ENCODE measurements at regions not wholly inside any gene's neighbourhood (a gene's known extent, or its start where the extent isn't known, plus 50 kb on each side); places are given as distances from the start of the nearest gene placed in this dataset.

GRCh38 chr20:33918662-33919061 is 75.0 kb upstream of the RALY start:
- FAIRE-seq (no peak), DNase-seq (ENCODE audit: low spot score) (no peak), ATAC-seq (no peak)
- no peak overlapping the region for H3K4me3 ChIP-seq (replicated peaks in 1 of 3; ENCODE audit: insufficient read depth in 1 of 3, low read depth in 2 of 3, low read length in 3 of 3)
- no peaks in the 10 kb centered on the region for H4K20me1 ChIP-seq (ENCODE audit: insufficient read depth, low read length)
- H3K27me3 ChIP-seq (ENCODE audit: control insufficient read depth in 1 of 2, insufficient read depth in 2 of 2, low read length in 2 of 2), result peaks cover 0 to 4% of the 10 kb centered on the region in 2 experiments; a peak in 2 of 5 replicates
- H3K4me2 ChIP-seq (ENCODE audit: low read depth, low read length), result no peak overlapping the region
- ChIA-PET POLR2A (no interaction called here), CTCF (ENCODE audit: low intra/inter-chr PET ratio, low total read pairs) (no interaction called here)
- H3K9me3 ChIP-seq (ENCODE audit: low read length), result no peaks in the 10 kb centered on the region
- intact Hi-C loops (cut with micrococcal nuclease; ENCODE audit: unreplicated experiment) (no loop called here), in situ Hi-C loops (cut with HindIII; ENCODE audit: extremely low pct_ligation_motif_present, low pct_unique_long_range_greater_than_20kb) (no loop called here)
- no peak overlapping the region for H3K27ac ChIP-seq (ENCODE audit: extremely low read length, insufficient read depth, low read length)
- no peak overlapping the region for H2AFZ ChIP-seq (ENCODE audit: low read length)
- no peak overlapping the region for H3K9ac ChIP-seq (ENCODE audit: insufficient read depth, low read depth, low read length)
- H3K36me3 ChIP-seq (replicated peaks in 1 of 2; ENCODE audit: control insufficient read depth in 1 of 2, insufficient read depth in 2 of 2, low read length in 2 of 2), result no peaks in the 10 kb centered on the region
- no TSS peak for BruUV-seq (replicated peaks)
- WGBS (ENCODE audit: low lambda C conversion rate), result 64% methylated on average over 5 of the region's 5 CpGs
- TF ChIP-seq ZNF512 (CRISPR knock-in tag; IDR thresholded peaks at IDR 0.05) (no peak), ZNF33B (CRISPR knock-in tag; IDR thresholded peaks at IDR 0.05) (no peak)
- H3K79me2 ChIP-seq (ENCODE audit: insufficient read depth, low read length), result no peaks in the 10 kb centered on the region
- peaks cover 18% of the 10 kb centered on the region for H3K4me1 ChIP-seq (ENCODE audit: insufficient read depth, low read length)

GRCh38 chr20:33919653-33920052 is 74.1 kb upstream of the RALY start:
- peak overlapping the region; percentile 16; the same call in 1 of the 2 replicates for H3K4me2 ChIP-seq (ENCODE audit: low read depth, low read length)
- no peak overlapping the region for H3K4me3 ChIP-seq (replicated peaks in 1 of 3; ENCODE audit: insufficient read depth in 1 of 3, low read depth in 2 of 3, low read length in 3 of 3)
- no TSS peak for BruUV-seq (replicated peaks)
- ATAC-seq (no peak), FAIRE-seq (no peak), DNase-seq (ENCODE audit: low spot score) (no peak)
- H3K27me3 ChIP-seq (ENCODE audit: control insufficient read depth in 1 of 2, insufficient read depth in 2 of 2, low read length in 2 of 2), result peaks cover 0 to 10% of the 10 kb centered on the region in 2 experiments; a peak in 3 of 5 replicates
- no peaks in the 10 kb centered on the region for H3K79me2 ChIP-seq (ENCODE audit: insufficient read depth, low read length)
- H3K9me3 ChIP-seq (ENCODE audit: low read length), result no peaks in the 10 kb centered on the region
- H3K4me1 ChIP-seq (ENCODE audit: insufficient read depth, low read length), result peaks cover 18% of the 10 kb centered on the region
- H2AFZ ChIP-seq (ENCODE audit: low read length), result no peak overlapping the region
- ChIA-PET CTCF (ENCODE audit: low intra/inter-chr PET ratio, low total read pairs) (no interaction called here), POLR2A (no interaction called here)
- no peaks in the 10 kb centered on the region for H4K20me1 ChIP-seq (ENCODE audit: insufficient read depth, low read length)
- in situ Hi-C loops (cut with HindIII; ENCODE audit: extremely low pct_ligation_motif_present, low pct_unique_long_range_greater_than_20kb), result no loop called here
- intact Hi-C loops (cut with micrococcal nuclease; ENCODE audit: unreplicated experiment), result no loop called here
- H3K36me3 ChIP-seq (replicated peaks in 1 of 2; ENCODE audit: control insufficient read depth in 1 of 2, insufficient read depth in 2 of 2, low read length in 2 of 2), result no peaks in the 10 kb centered on the region
- H3K9ac ChIP-seq (ENCODE audit: insufficient read depth, low read depth, low read length), result no peak overlapping the region
- no peak overlapping the region for H3K27ac ChIP-seq (ENCODE audit: extremely low read length, insufficient read depth, low read length)
- WGBS (ENCODE audit: low lambda C conversion rate), result 20% methylated on average over 5 of the region's 5 CpGs
- TF ChIP-seq ZBTB42 (CRISPR knock-in tag; IDR thresholded peaks at IDR 0.05) (no peak), SRSF9 (IDR thresholded peaks at IDR 0.05; ENCODE audit: borderline replicate concordance, insufficient read depth, low read depth, low read length, poor library complexity, severe bottlenecking) (no peak), GABPB1 (CRISPR knock-in tag; IDR thresholded peaks at IDR 0.05) (0 out of 2 replicates have a peak, but pooled peaks have one; percentile 8), ELF3 (CRISPR knock-in tag; IDR thresholded peaks at IDR 0.05) (0 out of 2 replicates have a peak, but pooled peaks have one; percentile 30), ZFP91 (CRISPR knock-in tag; IDR thresholded peaks at IDR 0.05; ENCODE audit: borderline replicate concordance) (no peak), ZNF335 (CRISPR knock-in tag; IDR thresholded peaks at IDR 0.05) (no peak), THAP11 (CRISPR knock-in tag; IDR thresholded peaks at IDR 0.05) (0 out of 2 replicates have a peak, but pooled peaks have one; percentile 12), ZNF205 (CRISPR knock-in tag; IDR thresholded peaks at IDR 0.05) (no peak), ZNF816 (CRISPR knock-in tag; IDR thresholded peaks at IDR 0.05; ENCODE audit: borderline replicate concordance) (no peak), FOXP1 (IDR thresholded peaks at IDR 0.05) (no peak), FOXP1 (CRISPR knock-in tag; IDR thresholded peaks at IDR 0.05) (peak; percentile 28; the same call in 1 of the 2 replicates), FOXA3 (CRISPR knock-in tag; IDR thresholded peaks at IDR 0.05) (peak; percentile 69), PREB (CRISPR knock-in tag; IDR thresholded peaks at IDR 0.05) (no peak), GATAD2A (CRISPR knock-in tag; IDR thresholded peaks at IDR 0.05) (peak; percentile 59), NFATC3 (CRISPR knock-in tag; IDR thresholded peaks at IDR 0.05) (no peak), ELF1 (CRISPR knock-in tag; IDR thresholded peaks at IDR 0.05) (0 out of 2 replicates have a peak, but pooled peaks have one; percentile 27)
